ENCODE measurements at regions not wholly inside any gene's neighbourhood (a gene's known extent, or its start where the extent isn't known, plus 50 kb on each side); places are given as distances from the start of the nearest gene placed in this dataset.
"Not testable (repeated sequence)": the region's sequence is repeated elsewhere in the genome, so short reads cannot be mapped to it uniquely, and the experiment has no call there.

- no peak overlapping the region for H2AFZ ChIP-seq (ENCODE audit: low read length)
- no peaks in the 10 kb centered on the region for H3K4me1 ChIP-seq (ENCODE audit: low read length)
- no peaks in the 10 kb centered on the region for H3K79me2 ChIP-seq (ENCODE audit: low read length)
- DNase-seq, result no peak
- no peak overlapping the region for H3K4me3 ChIP-seq (ENCODE audit: low read length)
- H3K4me2 ChIP-seq (ENCODE audit: low read depth, low read length), result no peak overlapping the region
- TF ChIP-seq EZH2phosphoT487 (IDR thresholded peaks at IDR 0.05; ENCODE audit: low read length), result no peak
- no peak for TF ChIP-seq CTCF (IDR thresholded peaks at IDR 0.05; ENCODE audit: low read length)
- TF ChIP-seq EZH2 (optimal IDR thresholded peaks at IDR 0.05; ENCODE audit: low read depth, low read length), result no peak
- H3F3A ChIP-seq (ENCODE audit: insufficient read depth, low read length), result no peaks in the 10 kb centered on the region
- H3K9me2 ChIP-seq (replicated peaks; ENCODE audit: insufficient read depth, low read length), result no peaks in the 10 kb centered on the region
- H4K20me1 ChIP-seq (ENCODE audit: insufficient read depth, low read length), result no peaks in the 10 kb centered on the region
- H3K9me3 ChIP-seq (replicated peaks; ENCODE audit: insufficient read depth, low read length), result no peaks in the 10 kb centered on the region
- no peaks in the 10 kb centered on the region for H3K27me3 ChIP-seq (replicated peaks; ENCODE audit: insufficient read depth, low read length)
- H3K9ac ChIP-seq (ENCODE audit: low read length), result no peak overlapping the region
- H3K27ac ChIP-seq (ENCODE audit: low read length), result no peak overlapping the region
- no peaks in the 10 kb centered on the region for H3K36me3 ChIP-seq (replicated peaks; ENCODE audit: insufficient read depth, low read length)
Measured at GRCh38 chr3:190178779-190179178, 58.1 kb upstream of the P3H2 start.

- H3K9ac ChIP-seq (ENCODE audit: low read length); H3K9me3 ChIP-seq (replicated peaks; ENCODE audit: insufficient read depth, low read length); H2AFZ ChIP-seq (ENCODE audit: low read length); H3K9me2 ChIP-seq (replicated peaks; ENCODE audit: insufficient read depth, low read length); H3K79me2 ChIP-seq (ENCODE audit: low read length); H3K36me3 ChIP-seq (replicated peaks; ENCODE audit: insufficient read depth, low read length); H3F3A ChIP-seq (ENCODE audit: insufficient read depth, low read length); H3K4me1 ChIP-seq (ENCODE audit: low read length); H4K20me1 ChIP-seq (ENCODE audit: insufficient read depth, low read length); H3K4me2 ChIP-seq (ENCODE audit: low read depth, low read length); DNase-seq; H3K27me3 ChIP-seq (replicated peaks; ENCODE audit: insufficient read depth, low read length); H3K27ac ChIP-seq (ENCODE audit: low read length); H3K4me3 ChIP-seq (ENCODE audit: low read length): not testable (repeated sequence)
Measured at GRCh38 chr3:190176933-190177525, 56.3 kb upstream of the P3H2 start.

- not testable (repeated sequence) for H3F3A ChIP-seq (ENCODE audit: insufficient read depth, low read length); H2AFZ ChIP-seq (ENCODE audit: low read length); DNase-seq; H3K9ac ChIP-seq (ENCODE audit: low read length); H3K9me2 ChIP-seq (replicated peaks; ENCODE audit: insufficient read depth, low read length); H3K4me3 ChIP-seq (ENCODE audit: low read length); H3K27ac ChIP-seq (ENCODE audit: low read length); H3K4me2 ChIP-seq (ENCODE audit: low read depth, low read length); H3K27me3 ChIP-seq (replicated peaks; ENCODE audit: insufficient read depth, low read length); H4K20me1 ChIP-seq (ENCODE audit: insufficient read depth, low read length); H3K79me2 ChIP-seq (ENCODE audit: low read length); H3K36me3 ChIP-seq (replicated peaks; ENCODE audit: insufficient read depth, low read length); H3K4me1 ChIP-seq (ENCODE audit: low read length); H3K9me3 ChIP-seq (replicated peaks; ENCODE audit: insufficient read depth, low read length)
Measured at GRCh38 chr3:190176106-190176505, 55.4 kb upstream of the P3H2 start.

- Histone ChIP-seq H3K4me3 (ENCODE audit: low read length) (no peak overlapping the region), H3K27me3 (replicated peaks; ENCODE audit: insufficient read depth, low read length) (no peaks in the 10 kb centered on the region), H3K4me1 (ENCODE audit: low read length) (no peaks in the 10 kb centered on the region), H3F3A (ENCODE audit: insufficient read depth, low read length) (no peaks in the 10 kb centered on the region), H3K4me2 (ENCODE audit: low read depth, low read length) (no peak overlapping the region), H3K9me2 (replicated peaks; ENCODE audit: insufficient read depth, low read length) (no peaks in the 10 kb centered on the region), H3K36me3 (replicated peaks; ENCODE audit: insufficient read depth, low read length) (no peaks in the 10 kb centered on the region), H4K20me1 (ENCODE audit: insufficient read depth, low read length) (no peaks in the 10 kb centered on the region), H3K79me2 (ENCODE audit: low read length) (no peaks in the 10 kb centered on the region), H3K9me3 (replicated peaks; ENCODE audit: insufficient read depth, low read length) (no peaks in the 10 kb centered on the region), H2AFZ (ENCODE audit: low read length) (no peak overlapping the region), H3K27ac (ENCODE audit: low read length) (no peak overlapping the region), H3K9ac (ENCODE audit: low read length) (no peak overlapping the region)
- TF ChIP-seq EZH2phosphoT487 (IDR thresholded peaks at IDR 0.05; ENCODE audit: low read length) (no peak), EZH2 (optimal IDR thresholded peaks at IDR 0.05; ENCODE audit: low read depth, low read length) (no peak), CTCF (IDR thresholded peaks at IDR 0.05; ENCODE audit: low read length) (no peak)
- no peak for DNase-seq
Measured at GRCh38 chr3:190175490-190175889, 54.8 kb upstream of the P3H2 start.
